B cell (primary cell): ENCODE measurements at regions not wholly inside any gene's neighbourhood (a gene's known extent, or its start where the extent isn't known, plus 50 kb on each side); places are given as distances from the start of the nearest gene placed in this dataset.
"Not testable (repeated sequence)": the region's sequence is repeated elsewhere in the genome, so short reads cannot be mapped to it uniquely, and the experiment has no call there.

Experiments used
- EZH2 ChIP-seq: IDR thresholded peaks from 2 replicates; pipeline ENCODE4 v1.6.1; 2012; ENCODE audit warnings: borderline replicate concordance, low read depth, mild to moderate bottlenecking, moderate library complexity, low read length; ENCODE audit not compliant: insufficient read depth, poor library complexity, severe bottlenecking
- TF ChIP-seq, protein P1 (sequence below): fragments of 200-600 bp; IDR thresholded peaks from one replicate; pipeline ENCODE4 v1.8.0; 2022; ENCODE audit warnings: antibody characterized with exemption, mild to moderate bottlenecking

DNA sequence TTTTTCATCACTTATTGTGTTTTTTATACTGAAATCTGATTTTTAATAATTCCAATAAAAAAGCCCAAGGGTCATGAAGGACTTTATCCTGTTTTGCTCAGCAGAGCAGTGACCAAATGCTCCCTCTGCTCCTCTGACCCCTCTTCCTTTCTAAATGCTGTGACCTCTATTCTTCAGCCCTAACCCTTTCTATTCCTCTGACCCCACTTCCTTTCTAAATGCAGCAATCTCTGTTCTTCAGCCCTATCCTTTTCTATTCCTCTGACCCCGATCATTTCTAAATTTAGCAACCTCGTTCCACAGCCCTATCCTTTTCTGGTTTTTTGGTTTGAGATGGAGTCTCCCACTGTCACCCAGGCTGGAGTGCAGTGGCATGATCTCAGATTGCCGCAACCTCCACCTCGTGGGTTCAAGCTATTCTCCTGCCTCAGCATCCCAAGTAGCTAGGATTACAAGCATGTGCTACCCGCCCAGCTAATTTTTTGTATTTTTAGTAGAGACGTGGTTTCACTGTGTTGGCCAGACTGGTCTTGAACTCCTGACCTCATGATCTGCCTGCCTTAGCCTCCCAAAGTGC is 581.4 kb upstream of the DEFB115 start:
- TF ChIP-seq, protein P1, sequence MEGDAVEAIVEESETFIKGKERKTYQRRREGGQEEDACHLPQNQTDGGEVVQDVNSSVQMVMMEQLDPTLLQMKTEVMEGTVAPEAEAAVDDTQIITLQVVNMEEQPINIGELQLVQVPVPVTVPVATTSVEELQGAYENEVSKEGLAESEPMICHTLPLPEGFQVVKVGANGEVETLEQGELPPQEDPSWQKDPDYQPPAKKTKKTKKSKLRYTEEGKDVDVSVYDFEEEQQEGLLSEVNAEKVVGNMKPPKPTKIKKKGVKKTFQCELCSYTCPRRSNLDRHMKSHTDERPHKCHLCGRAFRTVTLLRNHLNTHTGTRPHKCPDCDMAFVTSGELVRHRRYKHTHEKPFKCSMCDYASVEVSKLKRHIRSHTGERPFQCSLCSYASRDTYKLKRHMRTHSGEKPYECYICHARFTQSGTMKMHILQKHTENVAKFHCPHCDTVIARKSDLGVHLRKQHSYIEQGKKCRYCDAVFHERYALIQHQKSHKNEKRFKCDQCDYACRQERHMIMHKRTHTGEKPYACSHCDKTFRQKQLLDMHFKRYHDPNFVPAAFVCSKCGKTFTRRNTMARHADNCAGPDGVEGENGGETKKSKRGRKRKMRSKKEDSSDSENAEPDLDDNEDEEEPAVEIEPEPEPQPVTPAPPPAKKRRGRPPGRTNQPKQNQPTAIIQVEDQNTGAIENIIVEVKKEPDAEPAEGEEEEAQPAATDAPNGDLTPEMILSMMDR: not testable (repeated sequence)
- not testable (repeated sequence) for TF ChIP-seq EZH2
